Astrocyte (in vitro differentiated cells and primary cell): ENCODE measurements at regions not wholly inside any gene's neighbourhood (a gene's known extent, or its start where the extent isn't known, plus 50 kb on each side); places are given as distances from the start of the nearest gene placed in this dataset.

ENCODE experiments used
- EZH2 ChIP-seq: IDR thresholded peaks from 2 replicates; pipeline ENCODE4 v1.6.1; 2012; ENCODE audit warnings: mild to moderate bottlenecking, low read length, inconsistent platforms; ENCODE audit not compliant: insufficient read depth
- TF ChIP-seq, protein P1 (sequence below): IDR thresholded peaks from 2 replicates; pipeline ENCODE4 v1.5.1; 2011; ENCODE audit warnings: low read depth, mild to moderate bottlenecking, inconsistent platforms, low read length, moderate library complexity; ENCODE audit not compliant: insufficient read depth

- TF ChIP-seq, protein P1, sequence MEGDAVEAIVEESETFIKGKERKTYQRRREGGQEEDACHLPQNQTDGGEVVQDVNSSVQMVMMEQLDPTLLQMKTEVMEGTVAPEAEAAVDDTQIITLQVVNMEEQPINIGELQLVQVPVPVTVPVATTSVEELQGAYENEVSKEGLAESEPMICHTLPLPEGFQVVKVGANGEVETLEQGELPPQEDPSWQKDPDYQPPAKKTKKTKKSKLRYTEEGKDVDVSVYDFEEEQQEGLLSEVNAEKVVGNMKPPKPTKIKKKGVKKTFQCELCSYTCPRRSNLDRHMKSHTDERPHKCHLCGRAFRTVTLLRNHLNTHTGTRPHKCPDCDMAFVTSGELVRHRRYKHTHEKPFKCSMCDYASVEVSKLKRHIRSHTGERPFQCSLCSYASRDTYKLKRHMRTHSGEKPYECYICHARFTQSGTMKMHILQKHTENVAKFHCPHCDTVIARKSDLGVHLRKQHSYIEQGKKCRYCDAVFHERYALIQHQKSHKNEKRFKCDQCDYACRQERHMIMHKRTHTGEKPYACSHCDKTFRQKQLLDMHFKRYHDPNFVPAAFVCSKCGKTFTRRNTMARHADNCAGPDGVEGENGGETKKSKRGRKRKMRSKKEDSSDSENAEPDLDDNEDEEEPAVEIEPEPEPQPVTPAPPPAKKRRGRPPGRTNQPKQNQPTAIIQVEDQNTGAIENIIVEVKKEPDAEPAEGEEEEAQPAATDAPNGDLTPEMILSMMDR, result no peak
- no peak for TF ChIP-seq EZH2
Measured at GRCh38 chr9:88026118-88026479, 51.8 kb upstream of the CDK20 start.
